Embryonic facial prominence (tissue), 1 donor: ENCODE measurements at regions not wholly inside any gene's neighbourhood (a gene's known extent, or its start where the extent isn't known, plus 50 kb on each side); places are given as distances from the start of the nearest gene placed in this dataset.

Experiments
- DNase-seq: peaks from one replicate; pipeline ENCODE4 v3.0.0-alpha.2; 2016; ENCODE audit errors: extremely low spot score

DNA sequence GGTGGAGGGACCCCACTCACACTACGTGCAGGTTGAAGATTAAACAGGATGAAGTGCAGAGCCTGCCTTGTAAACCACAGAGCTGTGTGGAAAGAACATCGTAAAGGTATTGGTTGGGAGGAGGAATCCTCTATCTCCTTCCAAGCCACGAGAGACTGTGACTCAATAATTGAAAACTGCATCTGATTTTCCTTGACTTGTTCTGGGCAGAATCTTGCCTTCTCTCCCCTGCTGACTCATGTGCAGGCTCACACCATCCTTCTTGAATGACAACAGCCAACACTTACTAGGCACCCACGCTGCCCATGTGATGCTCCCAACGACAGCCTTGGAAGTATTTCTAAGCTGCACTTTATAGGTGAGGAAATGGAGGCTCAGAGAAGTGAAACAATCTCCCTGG is 563.0 kb downstream of the MIAT start:
- DNase-seq: no peak

DNA sequence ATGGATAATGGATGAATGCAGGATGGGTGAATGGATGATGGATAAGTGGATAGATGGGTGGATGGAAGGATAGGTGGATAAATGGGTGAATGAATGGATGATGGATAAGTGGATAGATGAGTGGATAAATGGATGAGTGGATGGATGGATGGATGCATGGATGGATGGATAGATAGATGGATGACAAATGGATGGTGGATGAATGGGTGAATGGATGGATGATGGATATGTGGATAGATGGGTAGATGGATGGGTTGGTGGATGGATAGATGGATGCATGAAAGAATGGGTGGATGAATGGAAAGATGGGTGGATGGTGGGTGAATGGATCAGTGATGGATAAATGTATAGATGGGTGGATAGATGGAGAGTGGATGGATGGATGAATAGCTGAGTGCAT is 564.8 kb downstream of the MIAT start:
- DNase-seq: no peak

DNA sequence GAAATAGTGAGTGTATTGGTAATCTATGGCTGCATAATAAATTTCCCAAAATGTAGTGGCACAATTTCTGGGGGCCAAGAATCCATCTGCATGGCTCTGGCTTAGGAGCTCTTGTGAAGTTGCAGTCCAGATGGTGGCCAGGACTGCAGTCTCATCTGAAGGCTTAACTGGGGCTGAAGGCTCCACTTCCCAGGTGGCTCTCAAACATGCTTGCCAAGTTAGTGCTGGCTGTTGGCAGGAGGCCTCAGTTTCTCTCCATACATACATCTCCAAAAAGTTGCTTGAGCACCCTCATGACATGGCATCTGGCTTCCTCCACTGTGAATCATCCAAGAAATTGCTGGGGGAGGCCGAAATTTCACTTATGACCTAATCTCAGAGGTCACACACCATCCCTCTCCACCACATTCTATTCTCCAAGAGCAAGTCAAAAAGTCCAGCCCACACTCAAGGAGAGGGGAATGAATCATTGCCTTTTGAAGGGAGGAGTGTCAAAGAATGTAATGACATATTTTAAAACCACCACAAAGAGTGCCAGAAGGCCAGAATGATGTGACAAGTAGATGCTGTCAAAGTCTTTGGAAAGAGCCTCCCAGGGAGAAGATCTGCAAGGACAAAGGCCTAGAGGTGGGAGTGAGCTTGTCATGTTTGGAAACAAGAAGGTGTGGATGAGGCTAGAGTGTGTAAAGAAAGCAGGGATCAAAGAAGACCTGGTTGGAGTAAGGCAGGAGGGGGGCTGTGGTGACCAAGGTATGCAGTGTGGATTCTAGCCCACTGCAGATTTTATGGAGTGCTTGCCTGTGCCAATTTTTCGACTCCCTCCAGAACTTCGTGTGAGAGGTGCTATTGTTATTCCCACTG is 566.2 kb downstream of the MIAT start:
- no peak for DNase-seq

DNA sequence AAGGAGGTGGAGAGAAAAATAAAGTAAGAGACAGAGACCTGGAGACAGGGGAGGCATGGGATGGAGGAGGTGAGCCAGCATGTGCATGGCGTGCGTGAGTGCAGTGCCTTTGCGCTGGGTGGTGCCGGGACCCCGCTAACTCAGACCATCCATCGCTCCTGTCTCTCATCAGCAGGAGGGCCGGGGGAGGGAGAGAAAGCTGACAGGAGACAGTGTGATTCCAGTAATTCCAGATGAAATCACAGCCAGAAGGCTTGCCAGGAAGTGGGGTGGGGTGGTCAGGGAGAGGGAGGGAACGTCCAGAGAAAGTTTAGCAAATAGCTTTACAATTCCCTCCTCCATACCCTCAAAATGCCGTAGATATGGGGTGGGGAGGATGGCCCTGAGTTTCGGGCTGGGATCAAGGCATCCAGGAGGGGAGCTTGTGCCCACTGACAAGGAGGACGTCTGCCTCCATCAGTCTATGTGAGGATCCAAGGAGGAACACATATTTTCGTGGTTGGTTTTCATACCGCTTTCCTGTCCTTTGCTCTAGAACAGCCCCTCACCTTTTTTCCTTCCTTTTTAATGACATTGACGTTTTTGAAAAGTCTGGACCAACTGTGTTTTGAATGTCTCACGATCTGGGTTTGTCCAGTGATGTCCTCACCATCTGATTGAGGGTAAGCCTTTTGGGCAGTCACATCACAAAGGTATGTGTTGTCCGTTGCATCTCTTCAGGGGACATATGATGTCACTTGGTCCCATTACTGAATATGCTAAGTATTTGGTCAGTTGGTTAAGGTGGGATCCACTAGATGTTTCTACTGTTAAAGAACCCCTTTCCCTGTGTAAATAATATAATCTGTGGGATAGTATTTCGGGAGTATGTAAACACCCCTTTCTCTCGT is 567.3 kb downstream of the MIAT start:
- DNase-seq: no peak

DNA sequence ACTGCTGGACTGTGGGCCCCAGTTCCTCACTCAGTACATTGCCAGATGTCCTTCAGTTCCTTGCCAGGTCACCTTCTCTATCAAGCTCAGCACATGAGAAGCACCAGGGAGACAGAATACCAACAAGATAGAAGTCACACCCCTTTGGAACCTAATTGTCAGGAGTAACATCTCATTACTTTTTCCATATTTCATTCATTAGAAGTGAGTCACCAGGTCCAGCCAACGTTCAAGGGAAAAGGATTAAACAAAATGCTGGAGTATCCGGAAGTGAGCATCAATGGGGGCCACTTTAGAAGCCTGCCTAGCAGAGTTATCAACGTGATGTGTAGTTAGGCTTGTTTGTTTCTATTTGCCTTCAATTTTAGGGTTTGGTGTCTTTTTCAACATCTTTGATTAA is 569.3 kb downstream of the MIAT start:
- DNase-seq: no peak

DNA sequence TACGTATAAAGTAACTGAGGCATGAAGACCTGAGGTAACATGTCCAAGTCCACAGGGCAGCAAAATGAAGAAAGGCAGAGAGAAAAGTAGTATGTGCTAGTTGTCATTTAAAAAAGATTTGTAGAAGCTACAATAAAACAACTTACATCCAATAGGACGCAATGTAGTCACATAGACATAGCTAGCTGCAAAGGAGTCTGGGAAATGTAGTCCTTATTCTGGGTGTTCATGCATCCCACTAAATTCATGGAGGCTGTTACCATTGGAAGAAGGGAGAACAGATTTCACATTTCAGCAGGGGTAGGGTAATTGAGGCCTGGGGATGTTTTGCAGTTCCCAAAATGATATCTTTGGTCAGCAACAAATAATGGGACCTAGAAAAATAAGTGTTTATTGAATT is 571.4 kb downstream of the MIAT start:
- DNase-seq: no peak

DNA sequence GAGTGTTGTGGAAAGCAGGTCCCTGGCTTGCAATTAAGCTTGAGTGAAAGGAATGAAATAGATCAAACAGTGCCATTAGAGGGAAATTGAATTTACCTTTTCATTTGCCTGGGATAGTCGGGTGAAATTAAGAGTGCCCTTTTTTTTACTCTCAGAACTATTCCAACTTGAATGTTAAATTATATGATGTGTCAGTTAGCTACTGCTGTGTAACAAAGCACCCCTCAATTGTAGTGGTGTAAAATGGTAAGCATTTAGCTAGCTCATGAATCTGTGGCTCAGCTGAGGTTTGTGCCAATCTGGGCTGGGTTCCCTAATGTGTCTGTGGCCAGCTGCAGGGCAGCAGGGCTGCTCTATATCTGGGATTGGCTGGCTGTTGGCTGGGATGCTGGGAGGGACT is 571.4 kb downstream of the MN1 start:
- no peak for DNase-seq

DNA sequence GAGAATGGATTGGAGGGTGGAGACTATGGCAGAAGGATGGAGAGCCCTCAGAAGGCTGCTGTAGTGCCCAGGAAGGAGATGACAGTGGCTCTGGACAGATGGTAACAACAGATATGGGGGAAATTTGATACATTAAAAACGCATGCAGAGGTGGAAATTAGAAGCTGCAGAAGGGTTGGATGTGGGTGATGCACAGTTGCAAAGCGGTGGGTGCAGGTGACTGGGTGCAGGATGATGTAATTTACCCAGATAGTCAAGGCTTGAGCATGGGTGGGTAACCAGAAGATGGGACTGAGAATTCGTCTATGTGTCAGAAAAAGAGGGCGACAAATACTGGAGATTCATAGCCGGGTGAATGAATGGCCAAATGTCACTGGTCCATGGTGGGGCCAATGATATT is 570.3 kb downstream of the MN1 start:
- DNase-seq: no peak

DNA sequence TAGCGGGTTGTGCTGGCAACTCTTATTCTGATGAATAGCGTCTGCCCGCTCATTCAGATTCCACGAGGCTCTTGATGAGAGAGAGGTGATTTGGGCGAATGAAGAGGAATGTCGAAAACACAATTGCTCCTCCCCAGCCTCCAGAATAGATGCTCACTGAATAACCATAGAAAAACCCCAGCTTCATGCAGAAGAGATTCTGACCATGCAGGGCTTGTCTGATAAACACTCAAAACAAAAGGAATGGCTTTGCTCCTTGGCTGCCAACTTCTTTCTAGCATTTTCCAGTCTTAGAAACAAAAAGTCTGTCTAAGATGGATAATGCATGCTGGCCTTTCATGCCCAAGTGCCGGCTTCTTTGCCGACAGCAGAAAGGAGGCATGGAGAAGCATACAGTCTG is 569.5 kb downstream of the MN1 start:
- no peak for DNase-seq

DNA sequence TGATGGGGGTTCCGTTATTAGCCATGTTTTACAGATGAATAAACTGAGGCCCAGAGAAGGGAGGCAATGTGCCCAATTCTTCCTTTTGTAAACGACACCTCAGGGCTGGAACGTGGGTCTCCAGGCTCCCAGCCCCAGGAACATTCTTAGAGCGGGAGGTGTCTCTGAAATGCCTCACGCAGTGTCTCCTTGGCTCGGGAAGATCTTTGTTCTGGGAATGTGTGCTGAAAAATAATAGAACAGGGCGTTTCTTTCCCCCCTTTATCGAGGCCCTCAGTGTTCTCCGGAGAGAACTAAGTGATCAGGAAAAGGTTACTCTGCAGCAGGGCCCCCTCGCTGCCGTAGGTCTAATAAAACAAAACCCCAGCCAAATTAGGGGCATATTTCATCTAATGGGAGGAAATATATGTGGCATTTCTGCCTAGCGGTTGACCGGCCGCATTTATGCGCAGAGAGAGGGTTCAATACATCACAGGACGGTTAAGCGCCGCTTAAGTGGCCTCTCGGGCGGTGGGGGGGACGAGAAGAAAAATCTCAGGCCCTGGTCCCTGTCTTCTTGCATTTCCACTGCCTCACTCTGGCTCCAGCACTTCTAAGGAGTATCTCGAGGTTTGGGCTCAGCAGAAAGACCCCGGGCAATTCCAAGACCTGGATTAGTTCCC is 564.3 kb downstream of the MN1 start:
- DNase-seq: no peak

DNA sequence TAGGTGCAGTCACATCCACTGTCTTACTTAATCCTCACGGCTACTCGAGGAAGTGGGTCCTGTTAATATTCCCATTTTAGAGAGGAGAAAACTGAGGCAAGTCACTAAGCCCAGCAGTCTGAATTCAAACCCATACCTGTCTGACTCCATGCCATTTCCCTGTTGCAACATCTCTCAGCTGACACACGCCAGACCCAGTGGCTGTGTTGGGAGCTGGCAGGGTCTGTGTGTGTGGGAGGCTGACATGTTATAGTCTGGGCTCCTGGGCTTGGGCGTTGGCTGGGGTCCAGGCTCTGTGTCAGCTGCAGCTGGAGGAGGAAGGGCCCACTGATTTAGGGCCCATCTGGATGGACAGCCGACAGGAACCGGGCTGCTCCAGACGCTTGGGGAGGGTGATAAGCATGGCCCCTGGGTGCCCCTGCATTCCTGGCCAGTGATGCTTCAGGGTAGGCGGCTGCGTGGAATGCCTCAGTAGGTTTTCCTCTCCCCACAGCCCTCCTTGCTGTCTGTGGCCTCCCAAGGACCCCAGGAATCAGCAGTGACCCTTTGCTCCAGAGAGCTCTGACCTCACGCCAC is 562.5 kb downstream of the MN1 start:
- DNase-seq: no peak

DNA sequence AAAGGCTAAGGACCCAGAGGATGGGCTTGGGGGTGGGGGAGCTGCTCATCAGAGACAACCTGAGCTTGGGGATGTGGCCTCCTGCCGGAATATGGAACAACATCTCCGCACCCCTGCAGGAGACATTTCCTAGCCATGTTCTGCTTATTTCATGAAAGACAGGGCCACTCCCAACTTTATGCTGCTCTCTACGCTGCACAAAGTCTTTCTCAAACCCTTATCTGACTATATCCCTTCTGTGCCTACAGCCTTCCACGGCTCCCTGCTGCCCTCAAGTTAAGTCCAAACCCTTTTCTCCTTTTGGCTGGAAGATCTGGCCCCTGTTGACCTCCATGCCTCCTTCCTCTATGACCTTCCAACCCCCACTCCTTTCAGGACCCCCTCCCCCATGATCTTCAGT is 562.0 kb downstream of the MN1 start:
- DNase-seq: no peak

DNA sequence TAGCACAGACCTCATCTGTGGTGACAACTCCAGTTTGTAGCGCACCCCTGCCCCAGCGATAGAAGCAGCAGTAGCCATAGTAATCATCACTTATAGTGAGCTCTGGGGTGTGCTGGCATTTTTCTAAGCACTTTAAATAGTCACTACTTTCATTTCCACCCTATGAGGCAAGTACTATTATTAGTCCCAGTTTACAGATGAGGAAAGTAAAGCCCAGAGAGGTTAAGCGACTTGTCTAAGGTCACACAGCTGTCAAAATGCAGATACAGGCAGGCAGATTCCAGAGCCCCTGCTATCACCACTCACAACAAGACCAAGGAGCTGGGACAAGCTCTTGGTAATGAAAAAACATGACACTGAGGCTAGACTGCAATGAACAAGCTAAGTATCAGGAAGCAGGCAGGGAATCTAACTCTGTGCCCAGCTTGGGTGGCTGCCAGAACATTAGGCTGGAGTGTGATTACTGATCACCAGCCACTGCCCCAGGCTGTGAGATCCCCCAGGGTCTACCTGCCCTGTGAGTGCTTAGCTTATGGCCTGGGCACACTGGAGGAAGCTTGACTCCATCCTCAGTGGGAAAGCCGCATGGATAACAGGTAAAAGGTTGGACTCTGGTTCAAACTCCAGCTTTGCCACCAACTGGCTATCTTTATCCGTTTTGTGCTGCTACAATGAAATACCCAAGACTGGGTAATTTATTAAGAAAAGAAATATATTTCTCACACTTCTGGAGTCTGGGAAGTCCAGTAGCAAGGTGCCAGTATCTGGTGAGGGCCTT is 561.1 kb downstream of the MN1 start:
- no peak for DNase-seq

DNA sequence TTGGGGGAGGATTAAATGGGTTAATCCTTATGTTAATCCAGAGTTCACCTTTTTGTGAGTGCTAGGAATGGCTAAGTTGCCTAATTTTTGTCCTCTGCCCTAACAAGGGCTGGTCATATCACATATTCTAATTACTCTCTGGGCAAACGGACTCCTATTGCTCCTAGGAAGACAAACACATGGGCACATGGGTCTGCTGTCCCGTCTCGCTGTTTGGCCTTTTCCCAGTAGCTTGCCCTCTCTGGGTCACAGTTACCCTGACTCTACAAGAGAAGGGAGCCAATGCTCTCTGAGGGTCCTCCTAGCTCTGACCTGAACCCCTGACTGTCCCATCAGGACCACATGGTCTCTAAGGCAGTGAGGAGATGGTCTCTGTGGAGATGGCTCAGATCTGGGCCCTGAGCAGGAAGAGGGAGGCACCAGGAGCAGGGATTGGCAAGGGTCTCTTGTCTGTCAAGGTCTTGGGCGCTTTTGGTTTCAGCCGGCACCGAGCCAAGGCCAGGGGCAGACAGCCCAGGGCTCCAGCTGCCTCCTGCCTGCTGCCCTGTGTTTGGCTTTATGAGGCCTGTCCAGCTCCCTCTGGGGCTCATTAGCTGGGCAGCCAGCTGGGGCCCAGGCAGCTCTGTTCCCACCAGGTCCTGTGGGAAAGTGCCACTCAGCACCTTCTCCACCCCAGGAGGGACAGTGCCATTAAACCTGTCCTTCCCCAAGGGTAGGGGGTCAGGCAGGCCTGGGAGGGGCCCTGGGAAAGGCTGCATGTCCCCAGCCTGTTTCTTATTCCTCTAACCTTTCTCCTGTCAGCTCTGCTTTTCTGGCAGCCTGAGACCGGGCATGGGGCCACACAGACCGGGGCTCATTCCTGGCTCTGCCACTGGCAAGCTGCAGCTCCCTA is 559.9 kb downstream of the MN1 start:
- DNase-seq: no peak

DNA sequence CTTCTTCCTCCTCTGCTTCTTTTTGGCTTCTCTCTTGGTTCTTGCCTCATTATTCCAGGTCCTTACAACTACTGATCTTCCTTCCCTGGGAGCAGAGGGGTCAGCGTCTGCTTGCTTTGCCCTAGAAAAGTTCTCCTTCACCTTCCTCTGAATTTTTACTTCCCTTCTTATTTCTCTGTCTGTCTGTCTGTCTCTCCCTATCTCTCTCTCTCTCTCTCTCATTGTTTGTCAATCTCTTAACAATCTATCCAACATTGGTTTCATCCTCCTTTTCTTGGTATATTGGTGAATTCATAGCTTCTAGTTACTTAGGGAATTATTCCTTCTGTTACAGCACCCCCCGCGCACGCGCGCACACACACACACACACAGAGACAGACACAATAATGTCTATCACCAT is 559.1 kb downstream of the MN1 start:
- no peak for DNase-seq

DNA sequence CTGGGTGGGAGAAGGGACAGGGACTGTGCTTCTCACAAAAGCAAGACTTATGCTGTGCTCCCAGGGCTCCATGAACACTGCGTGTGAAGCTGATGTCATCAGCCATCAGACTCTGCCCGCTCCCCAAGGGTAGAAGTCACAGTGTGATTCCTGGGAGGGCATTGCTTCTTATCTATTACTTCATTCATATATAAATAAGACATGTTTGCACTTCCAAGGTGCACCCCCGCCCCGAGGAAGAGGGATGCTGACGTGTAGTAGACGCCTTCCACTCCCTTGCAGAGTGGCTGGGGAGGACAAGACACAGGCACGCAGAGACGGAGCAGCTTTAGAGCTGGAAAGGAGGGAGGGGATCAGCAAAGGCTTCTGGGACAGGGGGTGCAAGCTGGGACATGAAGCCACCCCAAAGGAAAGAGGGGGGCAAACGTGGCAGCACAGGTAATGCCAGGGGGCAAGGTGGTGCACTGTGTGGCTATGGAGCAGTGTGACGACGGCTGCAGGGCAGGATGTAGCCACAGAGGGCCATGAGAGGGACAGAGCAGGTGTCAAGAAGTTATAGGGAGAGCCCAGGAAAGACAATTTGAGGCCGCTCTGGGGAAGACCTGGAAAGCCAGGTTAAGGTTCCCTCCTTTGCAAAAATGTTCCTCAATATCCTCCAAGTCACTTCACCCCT is 558.5 kb downstream of the MN1 start:
- no peak for DNase-seq

DNA sequence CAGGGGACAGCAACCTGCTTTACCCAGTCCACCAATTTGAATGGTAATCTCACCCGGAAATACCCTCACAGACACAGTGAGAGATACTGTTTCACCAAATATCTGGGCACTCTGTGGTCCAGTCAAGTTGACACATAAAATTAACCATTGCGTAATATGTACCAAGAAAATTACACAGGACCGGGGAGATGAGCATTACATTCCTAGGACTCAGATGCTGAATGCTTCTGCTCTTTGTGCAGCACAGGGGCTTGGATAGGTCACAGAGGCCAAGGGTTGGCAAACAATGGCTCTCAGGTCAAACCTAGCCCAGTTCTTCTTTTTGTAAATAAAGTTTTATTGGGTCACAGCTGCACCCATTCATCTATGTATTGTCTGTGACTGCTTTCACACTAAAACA is 557.2 kb downstream of the MN1 start:
- no peak for DNase-seq

DNA sequence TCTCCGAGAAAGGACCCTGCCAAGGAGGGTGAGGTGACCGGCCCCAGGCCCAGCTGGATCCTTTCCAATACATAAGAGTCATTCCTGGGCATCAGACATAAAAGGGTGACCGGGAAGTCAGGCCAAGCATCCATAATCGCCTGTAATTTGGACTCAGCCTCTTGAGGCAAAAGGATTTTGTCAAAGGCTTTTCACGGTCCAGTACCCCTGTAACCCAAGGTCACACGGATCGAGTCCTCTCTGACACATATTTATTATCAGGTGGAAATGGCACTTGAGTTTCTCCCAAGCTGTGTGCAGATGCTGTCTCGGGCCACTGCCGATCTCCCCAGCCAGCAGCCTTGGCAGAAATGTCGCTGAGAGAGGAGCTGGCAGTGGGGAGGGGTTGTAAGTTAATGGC is 556.5 kb downstream of the MN1 start:
- DNase-seq: no peak

DNA sequence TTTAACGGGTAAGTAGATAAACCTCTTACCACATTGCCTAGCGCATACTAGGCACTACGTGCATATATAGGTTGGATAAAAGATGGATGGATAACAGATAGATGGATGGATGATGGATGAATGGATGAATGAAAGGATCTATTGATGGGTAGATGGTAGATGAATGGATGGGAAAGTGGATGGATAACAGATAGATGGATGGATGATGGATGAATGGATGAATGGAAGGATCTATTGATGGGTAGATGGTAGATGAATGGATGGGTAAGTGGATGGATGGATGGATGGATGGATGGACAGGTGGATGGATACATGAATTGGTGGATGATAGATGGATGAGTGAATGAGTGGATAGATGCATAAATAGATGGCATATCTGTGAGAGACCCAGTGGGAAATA is 555.0 kb downstream of the MN1 start:
- no peak for DNase-seq
